Ishikawa (cell line): ENCODE measurements at regions not wholly inside any gene's neighbourhood (a gene's known extent, or its start where the extent isn't known, plus 50 kb on each side); places are given as distances from the start of the nearest gene placed in this dataset.

Source experiments
- CEBPB ChIP-seq: IDR thresholded peaks from 2 replicates; pipeline ENCODE4 v1.6.1; 2012
- CREB1 ChIP-seq: IDR thresholded peaks from 2 replicates; pipeline ENCODE4 v1.6.1; 2012; ENCODE audit warnings: low read depth
- EGR1 ChIP-seq: IDR thresholded peaks from 2 replicates; pipeline ENCODE4 v1.6.1; 2012
- EP300 ChIP-seq: IDR thresholded peaks from 2 replicates; pipeline ENCODE4 v1.6.1; 2012; ENCODE audit warnings: borderline replicate concordance
- FOXM1 ChIP-seq: IDR thresholded peaks from 2 replicates; pipeline ENCODE4 v1.6.1; 2012; ENCODE audit warnings: low read depth, borderline replicate concordance
- MAX ChIP-seq: IDR thresholded peaks from 2 replicates; pipeline ENCODE4 v1.6.1; 2012
- NFIC ChIP-seq: IDR thresholded peaks from 2 replicates; pipeline ENCODE4 v1.6.1; 2012
- RAD21 ChIP-seq: IDR thresholded peaks from 2 replicates; pipeline ENCODE4 v1.6.1; 2012; ENCODE audit warnings: low read depth
- REST ChIP-seq: IDR thresholded peaks from 2 replicates; pipeline ENCODE4 v1.6.1; 2012; ENCODE audit warnings: low read depth, mild to moderate bottlenecking
- TAF1 ChIP-seq: IDR thresholded peaks from 2 replicates; pipeline ENCODE4 v1.6.1; 2012; ENCODE audit warnings: low read depth, mild to moderate bottlenecking
- TCF12 ChIP-seq: IDR thresholded peaks from 2 replicates; pipeline ENCODE4 v1.6.1; 2012; ENCODE audit warnings: low read depth
- TEAD4 ChIP-seq: IDR thresholded peaks from 2 replicates; pipeline ENCODE4 v1.6.1; 2012
- USF1 ChIP-seq: IDR thresholded peaks from 2 replicates; pipeline ENCODE4 v1.6.1; 2012
- YY1 ChIP-seq: IDR thresholded peaks from 2 replicates; pipeline ENCODE4 v1.6.1; 2012; ENCODE audit warnings: low read depth
- ZBTB7A ChIP-seq: IDR thresholded peaks from 2 replicates; pipeline ENCODE4 v1.6.1; 2012; ENCODE audit warnings: low read depth

GRCh38 chr18:7168408-7168807, 50.8 kb upstream of the LAMA1 start:
- TF ChIP-seq EGR1 = no peak
- TF ChIP-seq MAX = no peak
- no peak for TF ChIP-seq TAF1
- no peak for TF ChIP-seq NFIC
- TF ChIP-seq CREB1 = no peak
- no peak for TF ChIP-seq REST
- TF ChIP-seq TEAD4 = no peak
- TF ChIP-seq TCF12 = no peak
- no peak for TF ChIP-seq EP300
- no peak for TF ChIP-seq ZBTB7A
- TF ChIP-seq YY1 = no peak
- no peak for TF ChIP-seq CEBPB
- no peak for TF ChIP-seq FOXM1
- TF ChIP-seq RAD21 = no peak
- no peak for TF ChIP-seq USF1
